ENCODE measurements at regions not wholly inside any gene's neighbourhood (a gene's known extent, or its start where the extent isn't known, plus 50 kb on each side); places are given as distances from the start of the nearest gene placed in this dataset.

- TF ChIP-seq CTCF (IDR thresholded peaks at IDR 0.05) (no peak), POLR2AphosphoS5 (IDR thresholded peaks at IDR 0.05) (no peak)
Measured at GRCh38 chr2:94763318-94763717, 107.9 kb upstream of the TEKT4 start.

All from gastroesophageal sphincter (tissue), 3 donors.